ENCODE measurements at regions not wholly inside any gene's neighbourhood (a gene's known extent, or its start where the extent isn't known, plus 50 kb on each side); places are given as distances from the start of the nearest gene placed in this dataset.
"Not testable (repeated sequence)": the region's sequence is repeated elsewhere in the genome, so short reads cannot be mapped to it uniquely, and the experiment has no call there.

DNA sequence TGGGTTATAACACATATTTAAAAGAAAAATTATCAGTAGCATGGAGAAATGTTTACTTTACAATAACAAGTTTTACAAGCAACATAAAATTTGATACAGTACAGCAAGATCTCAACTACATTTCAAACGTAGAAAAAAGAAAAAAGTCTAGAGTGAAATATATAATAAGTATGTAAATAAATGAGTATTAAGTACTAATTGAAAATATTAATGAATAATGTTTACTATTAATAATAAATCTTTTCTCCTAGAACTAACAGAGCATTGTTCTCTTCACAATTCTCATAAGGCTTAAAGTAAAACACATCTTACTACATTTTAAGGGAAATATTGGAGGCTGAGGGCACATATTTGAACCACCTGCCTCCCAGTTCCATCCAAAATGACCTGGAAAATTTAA is 72.1 kb downstream of the TMEM212 start:
- DNase-seq (ENCODE audit: low read depth, low spot score): no peak
- no peak overlapping the region for H3K4me3 ChIP-seq (ENCODE audit: low read length)

GRCh38 chr3:171916888-171917287 is 73.7 kb downstream of the TMEM212 start:
- H3K4me3 ChIP-seq (ENCODE audit: low read length): no peak overlapping the region
- DNase-seq (ENCODE audit: low read depth, low spot score): no peak

GRCh38 chr3:171922629-171923028 is 79.5 kb downstream of the TMEM212 start:
- not testable (repeated sequence) for H3K4me3 ChIP-seq (ENCODE audit: low read length); DNase-seq (ENCODE audit: low read depth, low spot score)

DNA sequence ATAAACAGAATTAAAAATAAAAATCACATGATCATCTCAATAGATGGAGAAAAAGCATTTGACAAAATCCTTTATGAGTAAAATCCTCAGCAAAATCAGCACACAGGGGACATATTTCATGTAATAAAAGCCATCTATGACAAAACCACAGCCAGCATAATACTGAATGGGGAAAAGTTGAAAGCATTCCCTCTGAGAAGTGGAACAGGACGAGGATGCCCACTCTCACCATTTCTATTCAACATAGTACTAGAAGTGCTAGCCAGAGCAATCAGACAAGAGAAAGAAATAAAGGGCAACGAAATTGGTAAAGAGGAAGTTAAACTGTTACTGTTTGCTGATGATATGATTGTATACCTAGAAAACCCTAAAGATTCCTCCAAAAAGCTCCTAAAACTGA is 80.5 kb downstream of the TMEM212 start:
- not testable (repeated sequence) for DNase-seq (ENCODE audit: low read depth, low spot score); H3K4me3 ChIP-seq (ENCODE audit: low read length)

DNA sequence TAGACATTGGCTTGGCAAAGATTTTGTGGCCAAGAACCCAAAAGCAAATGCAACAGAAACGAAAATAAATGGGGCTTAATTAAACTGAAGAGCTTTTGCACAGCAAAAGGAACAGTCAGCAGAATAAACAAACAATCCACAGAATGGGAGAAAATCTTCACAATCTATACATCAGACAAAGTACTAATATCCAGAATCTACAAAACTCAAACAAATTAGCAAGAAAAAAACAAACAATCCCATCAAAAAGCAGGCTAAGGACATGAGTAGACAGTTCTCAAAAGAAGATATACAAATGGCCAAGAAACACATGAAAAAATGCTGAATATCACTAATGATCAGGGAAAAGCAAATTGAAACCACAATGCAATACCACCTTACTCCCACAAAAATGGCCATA is 81.7 kb downstream of the TMEM212 start:
- not testable (repeated sequence) for H3K4me3 ChIP-seq (ENCODE audit: low read length); DNase-seq (ENCODE audit: low read depth, low spot score)

GRCh38 chr3:171932153-171932611 is 89.0 kb downstream of the TMEM212 start:
- DNase-seq (ENCODE audit: low read depth, low spot score): no peak

GRCh38 chr3:171933441-171933840 is 90.3 kb downstream of the TMEM212 start:
- no peak for DNase-seq (ENCODE audit: low read depth, low spot score)
- no peak overlapping the region for H3K4me3 ChIP-seq (ENCODE audit: low read length)

More at GRCh38 chr3:171932153-171932611, 89.0 kb downstream of the TMEM212 start:
- H3K4me3 ChIP-seq (ENCODE audit: low read length): no peak overlapping the region

GRCh38 chr3:171935261-171936123 is 92.3 kb downstream of the TMEM212 start:
- DNase-seq (ENCODE audit: low read depth, low spot score): no peak
- H3K4me3 ChIP-seq (ENCODE audit: low read length): no peak overlapping the region

DNA sequence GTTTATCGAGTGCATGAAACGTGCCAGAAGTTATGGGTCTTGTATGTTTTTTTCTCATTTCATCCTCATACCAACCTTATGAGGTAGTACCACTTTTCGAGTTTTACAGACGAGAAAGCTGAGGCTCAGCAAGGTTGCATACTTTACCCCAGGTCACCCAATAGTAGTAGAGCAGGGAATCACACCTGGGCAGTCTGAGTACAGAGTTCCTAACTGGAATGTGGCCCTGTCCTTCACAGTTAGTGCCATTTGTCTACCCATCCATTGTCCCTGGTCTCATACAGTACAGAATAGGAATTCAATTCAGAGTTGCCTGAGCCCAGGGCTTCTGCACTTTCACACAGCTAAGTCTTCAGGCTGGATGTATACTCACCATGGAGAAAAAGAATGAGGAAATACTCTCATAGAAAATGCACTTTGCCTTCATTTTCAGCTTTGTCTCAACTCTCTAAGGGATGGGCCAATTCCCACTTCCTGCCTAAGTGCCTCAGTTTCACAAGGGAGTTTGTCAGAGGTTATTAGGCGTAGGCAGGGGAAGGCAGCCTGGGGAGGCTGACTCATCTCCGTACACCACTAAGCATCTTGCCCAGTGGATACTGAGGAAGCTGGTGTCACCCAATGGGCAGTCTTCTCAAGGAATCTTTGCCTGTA is 93.2 kb downstream of the TMEM212 start:
- no peak overlapping the region for H3K4me3 ChIP-seq (ENCODE audit: low read length)
- no peak for DNase-seq (ENCODE audit: low read depth, low spot score)

DNA sequence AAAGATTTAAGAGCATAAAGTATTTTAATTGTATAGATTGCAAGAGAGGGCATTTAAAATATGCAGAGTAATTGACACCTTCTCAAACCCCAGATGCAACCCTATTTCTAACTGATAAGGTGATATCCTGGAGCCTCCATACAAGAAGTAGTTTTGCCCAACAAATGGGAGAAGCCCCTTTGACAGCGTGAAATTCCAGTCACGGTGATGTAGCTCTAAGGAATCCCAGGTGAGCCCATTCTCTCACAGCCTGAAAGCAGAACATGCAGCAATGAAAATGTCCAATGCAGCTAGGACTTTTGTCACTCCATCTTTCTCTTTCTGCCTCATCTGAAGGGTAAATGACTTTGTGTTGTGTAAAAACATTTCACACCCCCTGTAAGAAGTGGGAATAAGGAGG is 96.4 kb downstream of the TMEM212 start:
- no peak for DNase-seq (ENCODE audit: low read depth, low spot score)
- H3K4me3 ChIP-seq (ENCODE audit: low read length): no peak overlapping the region

- DNase-seq (ENCODE audit: low read depth, low spot score): no peak
Observed at GRCh38 chr3:171940151-171940649, 97.1 kb downstream of the TMEM212 start.

DNA sequence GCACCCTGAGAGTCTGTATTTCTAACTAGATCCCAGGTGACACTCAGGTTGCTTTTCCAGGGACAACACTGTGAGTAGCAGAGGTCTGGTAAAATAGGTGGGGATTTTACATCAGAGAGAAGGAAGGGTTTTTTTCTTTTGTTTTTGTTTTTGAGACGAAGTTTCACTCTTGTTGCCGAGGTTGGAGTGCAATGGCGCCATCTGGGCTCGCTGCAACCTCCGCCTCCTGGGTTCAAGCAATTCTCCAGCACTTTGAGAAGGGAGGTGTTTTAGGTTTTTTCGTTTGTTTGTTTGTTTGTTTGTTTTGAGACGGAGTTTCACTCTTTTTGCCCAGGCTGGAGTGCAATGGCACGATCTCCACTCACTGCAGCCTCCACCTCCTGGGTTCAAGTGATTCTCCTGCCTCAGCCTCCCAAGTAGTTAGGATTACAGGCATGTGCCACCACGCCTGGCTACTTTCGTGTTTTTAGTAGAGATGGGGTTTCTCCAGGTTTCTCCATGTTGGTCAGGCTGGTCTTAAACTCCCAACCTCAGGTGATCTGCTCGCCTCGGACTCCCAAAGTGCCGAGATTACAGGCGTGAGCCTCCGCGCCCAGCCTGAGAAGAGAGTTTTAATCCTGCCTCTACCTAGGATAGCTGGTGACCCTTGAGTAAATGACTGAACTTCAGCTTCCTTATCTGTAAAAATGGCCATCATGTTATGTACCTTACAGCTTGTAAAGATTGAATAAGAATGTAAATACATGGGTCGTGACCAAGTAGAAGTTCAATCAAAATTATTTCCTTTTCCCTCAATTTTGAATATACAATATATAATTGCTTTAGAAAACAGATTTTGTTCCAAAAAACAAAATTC is 95.9 kb upstream of the FNDC3B start:
- no peak overlapping the region for H3K4me3 ChIP-seq (ENCODE audit: low read length)
- no peak for DNase-seq (ENCODE audit: low read depth, low spot score)

More at GRCh38 chr3:171940151-171940649, 97.1 kb downstream of the TMEM212 start:
- H3K4me3 ChIP-seq (ENCODE audit: low read length): no peak overlapping the region

- no peak overlapping the region for H3K4me3 ChIP-seq (ENCODE audit: low read length)
- no peak for DNase-seq (ENCODE audit: low read depth, low spot score)
Observed at GRCh38 chr3:171944118-171945016, 95.0 kb upstream of the FNDC3B start.

DNA sequence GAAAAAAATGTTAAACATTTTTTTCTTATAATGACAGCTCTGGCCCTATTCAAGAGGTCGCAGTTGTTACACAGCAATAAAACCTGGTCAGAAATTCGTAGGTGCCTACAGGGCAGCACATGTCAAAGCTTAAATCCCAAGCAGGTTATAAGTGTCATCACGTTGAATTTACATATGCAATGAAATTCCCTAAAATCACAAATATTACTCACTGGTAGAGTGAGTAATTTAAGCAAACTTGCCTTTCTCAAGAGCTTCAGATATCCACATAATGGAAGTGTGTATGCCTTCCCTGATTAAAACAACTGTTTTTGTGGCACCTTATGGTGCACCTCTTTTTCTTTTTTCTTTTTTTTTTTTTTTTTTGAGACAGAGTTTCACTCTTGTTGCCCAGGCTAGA is 90.7 kb upstream of the FNDC3B start:
- H3K4me3 ChIP-seq (ENCODE audit: low read length): no peak overlapping the region
- DNase-seq (ENCODE audit: low read depth, low spot score): no peak

- no peak for DNase-seq (ENCODE audit: low read depth, low spot score)
- H3K4me3 ChIP-seq (ENCODE audit: low read length): no peak overlapping the region
Observed at GRCh38 chr3:171949554-171949953, 89.8 kb upstream of the FNDC3B start.

DNA sequence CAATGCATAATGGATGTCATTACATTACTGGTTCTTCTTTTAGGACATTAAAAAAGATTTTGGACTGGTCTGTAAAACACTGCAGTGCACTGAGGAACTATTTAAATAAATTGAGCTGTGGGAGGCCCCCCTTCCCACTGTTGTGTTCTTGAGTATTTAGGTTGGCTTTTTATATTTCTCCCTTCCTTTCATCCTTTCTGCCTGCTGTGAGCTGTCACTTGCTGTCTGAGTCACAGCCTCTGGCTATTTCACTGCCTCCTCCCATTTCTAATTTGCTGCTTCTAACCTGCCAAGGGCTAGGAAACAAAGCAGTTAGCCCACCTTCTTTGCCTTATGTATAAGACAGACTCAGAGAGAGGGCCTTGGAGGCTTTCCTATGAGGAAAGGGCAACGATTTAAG is 89.0 kb upstream of the FNDC3B start:
- DNase-seq (ENCODE audit: low read depth, low spot score): no peak
- no peak overlapping the region for H3K4me3 ChIP-seq (ENCODE audit: low read length)

DNA sequence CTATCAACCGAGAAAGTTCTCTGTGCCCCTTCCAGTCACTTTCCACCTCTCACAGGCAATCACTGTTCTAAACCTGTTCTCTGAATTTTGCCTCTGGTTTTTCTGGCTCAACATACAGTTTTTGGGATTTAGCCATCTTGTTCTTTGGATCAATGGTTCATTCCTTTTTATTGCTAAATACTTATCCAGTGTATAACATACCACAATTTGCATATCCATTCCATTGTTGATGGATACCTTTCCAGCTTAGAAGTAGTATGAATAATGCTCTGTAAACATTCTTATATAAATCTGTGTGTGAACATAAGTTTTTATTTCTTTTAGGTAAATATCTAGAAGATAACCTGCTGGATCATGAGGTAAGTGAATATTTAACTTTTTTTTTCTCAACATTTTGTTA is 87.8 kb upstream of the FNDC3B start:
- H3K4me3 ChIP-seq (ENCODE audit: low read length): no peak overlapping the region
- no peak for DNase-seq (ENCODE audit: low read depth, low spot score)

- no peak for DNase-seq (ENCODE audit: low read depth, low spot score)
- no peak overlapping the region for H3K4me3 ChIP-seq (ENCODE audit: low read length)
Observed at GRCh38 chr3:171953301-171954022, 85.9 kb upstream of the FNDC3B start.

Measured in Jurkat, Clone E6-1 (cell line).